ENCODE measurements at regions not wholly inside any gene's neighbourhood (a gene's known extent, or its start where the extent isn't known, plus 50 kb on each side); places are given as distances from the start of the nearest gene placed in this dataset.

- H3K27ac Mint-ChIP-seq, result no peak overlapping the region
- no peaks in the 10 kb centered on the region for H3K36me3 Mint-ChIP-seq
- H3K27me3 Mint-ChIP-seq, result no peaks in the 10 kb centered on the region
- no peak for ATAC-seq
- H3K4me3 Mint-ChIP-seq, result no peak overlapping the region
- peaks cover 3% of the 10 kb centered on the region for H3K9me3 Mint-ChIP-seq
- no peaks in the 10 kb centered on the region for H3K4me1 Mint-ChIP-seq
Observed at GRCh38 chr6:132977413-132977812, 163.0 kb downstream of the RPS12 start.

- Mint-ChIP-seq H3K27ac (no peak overlapping the region), H3K9me3 (peaks cover 6% of the 10 kb centered on the region), H3K36me3 (no peaks in the 10 kb centered on the region), H3K4me3 (no peak overlapping the region), H3K27me3 (peaks cover 1% of the 10 kb centered on the region), H3K4me1 (no peaks in the 10 kb centered on the region)
- no peak for ATAC-seq
Observed at GRCh38 chr6:132978685-132979084, 164.3 kb downstream of the RPS12 start.

GRCh38 chr6:132993738-132994137 is 179.4 kb downstream of the RPS12 start:
- Mint-ChIP-seq H3K27me3 (peaks cover 10% of the 10 kb centered on the region), H3K27ac (no peak overlapping the region), H3K4me3 (no peak overlapping the region), H3K9me3 (no peaks in the 10 kb centered on the region), H3K36me3 (no peaks in the 10 kb centered on the region), H3K4me1 (no peaks in the 10 kb centered on the region)
- ATAC-seq, result no peak

GRCh38 chr6:132995009-132995408 is 180.6 kb downstream of the RPS12 start:
- Mint-ChIP-seq H3K9me3 (no peaks in the 10 kb centered on the region), H3K27ac (no peak overlapping the region), H3K4me1 (no peaks in the 10 kb centered on the region), H3K27me3 (peaks cover 3% of the 10 kb centered on the region), H3K4me3 (no peak overlapping the region), H3K36me3 (no peaks in the 10 kb centered on the region)
- no peak for ATAC-seq

- Mint-ChIP-seq H3K36me3 (no peaks in the 10 kb centered on the region), H3K27ac (no peak overlapping the region), H3K4me3 (no peak overlapping the region), H3K27me3 (no peaks in the 10 kb centered on the region), H3K9me3 (no peaks in the 10 kb centered on the region), H3K4me1 (no peaks in the 10 kb centered on the region)
- ATAC-seq, result no peak
Observed at GRCh38 chr6:132995432-132995831, 181.1 kb downstream of the RPS12 start.

GRCh38 chr6:132998418-132998817 is 184.0 kb downstream of the RPS12 start:
- no peaks in the 10 kb centered on the region for H3K9me3 Mint-ChIP-seq
- ATAC-seq, result no peak

GRCh38 chr6:133001040-133001565 is 186.7 kb downstream of the RPS12 start:
- no peaks in the 10 kb centered on the region for H3K36me3 Mint-ChIP-seq
- no peak overlapping the region for H3K27ac Mint-ChIP-seq
- no peak overlapping the region for H3K4me3 Mint-ChIP-seq
- H3K4me1 Mint-ChIP-seq, result no peaks in the 10 kb centered on the region
- no peaks in the 10 kb centered on the region for H3K27me3 Mint-ChIP-seq
- H3K9me3 Mint-ChIP-seq, result no peaks in the 10 kb centered on the region
- no peak for ATAC-seq

More at GRCh38 chr6:132998418-132998817, 184.0 kb downstream of the RPS12 start:
- H3K4me1 Mint-ChIP-seq, result no peaks in the 10 kb centered on the region
- H3K36me3 Mint-ChIP-seq, result no peaks in the 10 kb centered on the region
- no peak overlapping the region for H3K27ac Mint-ChIP-seq
- H3K27me3 Mint-ChIP-seq, result no peaks in the 10 kb centered on the region
- no peak overlapping the region for H3K4me3 Mint-ChIP-seq

- H3K9me3 Mint-ChIP-seq, result no peaks in the 10 kb centered on the region
- H3K36me3 Mint-ChIP-seq, result no peaks in the 10 kb centered on the region
- no peak overlapping the region for H3K27ac Mint-ChIP-seq
- no peaks in the 10 kb centered on the region for H3K4me1 Mint-ChIP-seq
- H3K4me3 Mint-ChIP-seq, result no peak overlapping the region
- H3K27me3 Mint-ChIP-seq, result no peaks in the 10 kb centered on the region
- no peak for ATAC-seq
Observed at GRCh38 chr6:133004304-133004884, 190.0 kb downstream of the RPS12 start.

GRCh38 chr6:133012774-133013173 is 198.4 kb downstream of the RPS12 start:
- ATAC-seq, result no peak
- Mint-ChIP-seq H3K27ac (no peak overlapping the region), H3K9me3 (no peaks in the 10 kb centered on the region), H3K4me3 (no peak overlapping the region), H3K36me3 (no peaks in the 10 kb centered on the region), H3K27me3 (no peaks in the 10 kb centered on the region), H3K4me1 (no peaks in the 10 kb centered on the region)

- no peak for ATAC-seq
- Mint-ChIP-seq H3K9me3 (no peaks in the 10 kb centered on the region), H3K27ac (no peak overlapping the region), H3K27me3 (no peaks in the 10 kb centered on the region), H3K4me1 (no peaks in the 10 kb centered on the region), H3K4me3 (no peak overlapping the region), H3K36me3 (no peaks in the 10 kb centered on the region)
Observed at GRCh38 chr6:133016631-133017030, 202.3 kb downstream of the RPS12 start.

GRCh38 chr6:133017581-133017980 is 203.2 kb downstream of the RPS12 start:
- Mint-ChIP-seq H3K27me3 (no peaks in the 10 kb centered on the region), H3K36me3 (no peaks in the 10 kb centered on the region), H3K9me3 (no peaks in the 10 kb centered on the region), H3K4me3 (no peak overlapping the region), H3K27ac (no peak overlapping the region), H3K4me1 (no peaks in the 10 kb centered on the region)
- ATAC-seq, result no peak

- no peak for ATAC-seq
- Mint-ChIP-seq H3K36me3 (no peaks in the 10 kb centered on the region), H3K27ac (no peak overlapping the region), H3K9me3 (no peaks in the 10 kb centered on the region), H3K4me3 (no peak overlapping the region), H3K4me1 (no peaks in the 10 kb centered on the region), H3K27me3 (no peaks in the 10 kb centered on the region)
Observed at GRCh38 chr6:133026705-133027104, 212.3 kb downstream of the RPS12 start.

GRCh38 chr6:133033263-133033662 is 207.9 kb upstream of the EYA4 start:
- Mint-ChIP-seq H3K9me3 (no peaks in the 10 kb centered on the region), H3K27ac (no peak overlapping the region), H3K27me3 (no peaks in the 10 kb centered on the region), H3K4me3 (no peak overlapping the region), H3K4me1 (no peaks in the 10 kb centered on the region), H3K36me3 (no peaks in the 10 kb centered on the region)
- ATAC-seq, result no peak

- Mint-ChIP-seq H3K36me3 (no peaks in the 10 kb centered on the region), H3K4me3 (no peak overlapping the region), H3K9me3 (no peaks in the 10 kb centered on the region), H3K27ac (no peak overlapping the region), H3K27me3 (no peaks in the 10 kb centered on the region), H3K4me1 (no peaks in the 10 kb centered on the region)
- ATAC-seq, result no peak
Observed at GRCh38 chr6:133034509-133035206, 206.5 kb upstream of the EYA4 start.

GRCh38 chr6:133040094-133040802 is 200.9 kb upstream of the EYA4 start:
- Mint-ChIP-seq H3K36me3 (no peaks in the 10 kb centered on the region), H3K27ac (no peak overlapping the region), H3K9me3 (no peaks in the 10 kb centered on the region), H3K4me1 (no peaks in the 10 kb centered on the region), H3K27me3 (no peaks in the 10 kb centered on the region), H3K4me3 (no peak overlapping the region)
- ATAC-seq, result no peak

All from stimulated activated memory B cell treated with anti-CD40 and anti-IgM and Interleukin-4, amounts not matched to agents 10 μg/mL and 1 μg/mL and 100 μg/mL, for 72 hours (primary cell).